NCI-H774 (cell line): ENCODE measurements at regions not wholly inside any gene's neighbourhood (a gene's known extent, or its start where the extent isn't known, plus 50 kb on each side); places are given as distances from the start of the nearest gene placed in this dataset.
"Not testable (repeated sequence)": the region's sequence is repeated elsewhere in the genome, so short reads cannot be mapped to it uniquely, and the experiment has no call there.

Source experiments
- DNase-seq: peaks from one replicate; lab custom pipeline; 2025; lab: John Stamatoyannopoulos, UW

DNA sequence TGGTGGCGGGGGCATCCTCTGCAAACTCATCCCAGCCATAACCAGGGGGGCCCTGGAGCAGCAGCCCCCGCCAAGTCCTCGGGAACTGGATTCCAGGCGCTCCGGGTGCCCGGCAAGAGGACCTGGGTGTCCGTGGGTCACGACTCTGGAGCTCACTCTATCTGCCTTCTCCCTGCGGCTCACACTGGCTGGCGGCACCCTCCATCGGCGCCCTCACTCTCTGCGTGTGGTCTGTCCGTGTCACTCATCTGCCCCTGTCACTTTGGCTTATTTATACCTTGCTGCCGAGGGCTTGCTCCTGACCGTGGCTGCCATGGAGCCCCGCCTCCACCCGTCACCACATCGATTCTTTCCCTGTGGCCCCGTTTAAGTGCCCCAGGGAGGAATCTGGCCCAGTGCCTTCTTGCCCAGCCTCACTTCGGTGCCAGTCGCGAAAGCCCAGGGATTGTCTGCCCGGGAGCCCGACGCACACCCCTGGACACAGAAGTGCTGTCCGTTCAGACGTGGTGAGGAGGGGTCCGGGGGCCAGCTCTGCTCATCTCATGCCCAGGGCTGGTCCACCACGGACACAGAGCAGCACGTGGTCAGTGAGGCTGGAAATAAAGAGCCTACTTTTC is 115.7 kb upstream of the ZNF469 start:
- DNase-seq: not testable (repeated sequence)

DNA sequence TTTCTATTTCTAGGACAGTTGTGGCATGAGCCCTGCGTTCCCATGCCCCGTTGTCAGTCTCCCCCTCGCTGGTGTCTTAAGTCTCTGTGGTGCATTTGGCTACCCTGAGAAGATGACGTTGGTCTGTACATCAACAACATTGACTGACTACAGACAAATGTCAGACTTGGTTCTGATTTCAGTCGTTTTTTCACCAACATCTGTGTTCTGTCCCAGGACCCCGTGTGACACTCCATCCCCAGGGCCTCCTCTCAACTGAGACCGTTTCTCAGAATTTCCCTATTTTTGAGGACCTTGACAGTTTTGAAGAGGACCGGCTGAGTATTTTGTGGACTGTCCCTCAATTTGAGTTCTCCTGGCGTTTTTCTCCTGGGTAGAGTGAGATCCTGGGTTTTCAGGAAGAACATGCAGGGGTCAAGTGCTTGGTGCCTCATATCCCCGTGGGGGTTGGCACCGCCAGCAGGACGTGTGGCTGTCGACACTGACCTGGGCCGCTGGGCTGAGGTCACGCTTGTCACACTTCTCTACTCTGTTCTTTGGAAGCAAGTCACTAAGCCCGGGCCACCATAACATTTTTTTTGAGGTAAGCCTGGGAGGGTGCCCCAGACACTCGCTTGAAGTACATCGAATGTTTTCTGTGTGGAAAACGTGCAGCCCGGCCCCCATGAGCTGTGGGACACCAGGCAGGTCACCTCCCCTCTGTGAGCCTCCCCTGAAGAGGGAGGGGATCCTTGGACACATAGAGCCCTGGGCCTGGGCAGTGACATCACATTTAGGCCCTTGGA is 114.4 kb upstream of the ZNF469 start:
- DNase-seq: not testable (repeated sequence)

DNA sequence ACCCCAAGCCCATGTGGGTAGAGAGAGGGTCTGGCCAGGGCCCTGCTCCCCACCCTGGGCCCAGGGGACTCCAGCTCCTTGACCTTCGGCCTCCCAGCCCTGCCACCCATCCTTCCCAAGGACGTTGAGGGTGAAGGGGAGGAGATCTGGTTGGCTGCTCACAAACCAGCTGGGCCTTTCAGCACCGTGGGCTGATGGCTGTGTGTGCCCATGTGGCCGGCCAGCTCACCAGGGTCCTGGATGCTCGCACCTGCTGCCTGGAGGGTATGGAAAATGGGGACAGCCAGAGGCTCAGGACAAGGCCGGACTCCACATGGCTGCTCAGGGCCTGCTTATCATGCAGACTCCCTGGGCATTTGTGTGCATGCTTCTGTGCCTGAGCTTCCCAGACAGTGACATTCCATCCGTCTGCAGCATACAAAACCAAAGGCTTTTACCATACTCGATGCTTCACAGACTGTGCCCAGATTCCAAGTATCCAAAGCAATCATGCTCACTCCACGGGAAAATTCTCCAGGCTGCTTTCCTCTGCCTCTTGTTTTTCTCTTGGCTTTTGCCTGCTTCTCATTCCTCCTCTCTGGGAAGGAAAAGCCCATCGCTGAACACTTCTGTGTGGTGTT is 112.5 kb upstream of the ZNF469 start:
- DNase-seq: not testable (repeated sequence)

- not testable (repeated sequence) for DNase-seq
Measured at GRCh38 chr16:88271296-88271695, 111.5 kb upstream of the ZNF469 start.

GRCh38 chr16:88271776-88272175 is 111.0 kb upstream of the ZNF469 start:
- DNase-seq: not testable (repeated sequence)

DNA sequence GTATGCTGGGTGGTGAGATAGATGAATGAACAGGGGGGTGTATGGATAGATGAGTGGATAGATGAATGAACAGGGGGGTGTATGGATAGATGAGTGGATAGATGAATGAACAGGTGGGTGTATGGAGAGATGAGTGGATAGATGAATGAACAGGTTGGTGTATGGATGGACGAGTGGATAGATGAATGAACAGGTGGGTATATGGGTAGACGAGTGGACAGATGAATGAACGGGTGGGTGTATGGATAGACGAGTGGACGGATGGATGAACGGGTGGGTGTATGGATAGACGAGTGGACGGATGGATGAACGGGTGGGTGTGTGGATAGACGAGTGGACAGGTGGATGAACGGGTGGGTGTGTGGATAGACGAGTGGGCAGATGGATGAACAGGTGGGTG is 110.3 kb upstream of the ZNF469 start:
- DNase-seq: not testable (repeated sequence)

- not testable (repeated sequence) for DNase-seq
Measured at GRCh38 chr16:88274126-88274750, 108.5 kb upstream of the ZNF469 start.

- DNase-seq: no peak
Measured at GRCh38 chr16:88274847-88275246, 107.9 kb upstream of the ZNF469 start.

DNA sequence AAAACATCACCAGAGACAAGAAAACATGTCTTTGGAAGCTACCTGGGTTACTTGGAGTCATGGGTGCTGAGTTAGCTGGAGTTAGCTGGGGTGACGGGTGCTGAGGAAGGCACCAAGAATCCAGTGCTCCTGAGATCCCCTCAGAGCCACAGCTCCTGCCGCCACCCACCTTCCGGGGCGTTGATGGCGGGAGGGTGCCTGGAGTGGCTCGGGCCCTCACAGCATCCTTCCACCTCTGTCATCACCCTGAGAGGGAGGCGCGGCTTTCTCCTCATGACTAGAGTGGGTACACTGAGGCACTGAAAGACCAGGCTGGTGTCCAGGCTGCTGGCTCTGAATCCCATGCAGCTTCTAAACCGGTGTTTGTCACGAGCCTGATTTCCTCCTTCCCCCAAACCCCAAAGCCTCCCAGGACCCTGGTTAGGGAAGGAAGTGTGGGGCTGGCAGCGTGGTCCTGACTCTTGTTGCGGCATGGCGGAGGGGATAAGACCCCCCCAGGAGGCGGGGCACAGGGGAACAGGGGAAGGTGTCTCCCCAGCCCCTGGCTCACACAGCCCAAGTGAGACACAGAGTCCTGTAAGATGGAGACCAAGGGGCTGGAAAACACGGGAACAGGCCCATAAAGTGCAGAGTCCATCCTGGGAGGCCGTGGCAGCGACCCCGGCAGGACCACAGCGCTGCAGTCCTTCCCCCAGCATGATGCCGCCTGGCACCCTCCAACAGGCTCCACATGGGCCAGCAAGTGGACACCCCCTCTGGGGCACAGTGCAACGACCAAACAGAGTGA is 107.2 kb upstream of the ZNF469 start:
- not testable (repeated sequence) for DNase-seq

DNA sequence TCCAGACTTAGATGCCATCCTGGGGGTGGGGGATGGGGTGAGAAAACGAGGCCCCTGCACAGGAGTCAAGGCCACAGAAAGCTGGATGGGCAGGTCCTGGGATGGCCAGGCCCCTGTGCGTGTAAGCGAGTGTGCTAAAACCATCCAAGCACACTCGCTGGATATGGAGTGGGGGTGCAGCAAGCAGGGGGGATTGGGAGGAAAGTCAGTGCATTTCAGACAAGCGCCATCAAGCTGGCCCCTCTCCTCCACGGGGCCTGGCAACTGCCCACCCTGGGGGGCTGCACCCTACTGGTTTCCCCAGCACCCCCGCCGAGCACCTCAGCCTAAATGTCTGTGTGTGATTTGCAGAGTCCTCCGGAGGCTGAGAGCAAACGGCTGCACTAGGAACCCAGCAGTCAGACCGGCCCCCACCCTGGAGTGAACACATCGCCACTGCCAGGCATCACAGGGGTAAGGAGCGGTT is 106.6 kb upstream of the ZNF469 start:
- not testable (repeated sequence) for DNase-seq

DNA sequence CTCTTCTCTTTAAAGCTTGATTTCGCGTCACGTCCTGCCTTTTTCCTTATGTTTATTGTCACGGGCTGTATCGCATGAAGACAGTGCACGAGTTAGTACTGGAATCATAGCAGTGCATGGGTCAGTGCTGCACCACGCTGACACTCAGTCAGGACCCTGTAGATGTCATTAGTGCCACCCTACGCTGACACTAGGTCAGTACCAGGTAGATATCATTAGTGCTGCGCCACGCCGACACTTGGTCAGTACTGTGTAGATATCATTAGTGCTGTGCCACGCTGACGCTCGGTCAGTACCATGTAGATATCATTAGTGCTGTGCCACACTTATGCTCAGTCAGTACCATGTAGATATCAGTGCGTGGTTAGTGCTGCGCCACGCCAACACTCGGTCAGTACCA is 106.2 kb upstream of the ZNF469 start:
- no peak for DNase-seq

GRCh38 chr16:88279998-88280397 is 102.8 kb upstream of the ZNF469 start:
- no peak for DNase-seq

DNA sequence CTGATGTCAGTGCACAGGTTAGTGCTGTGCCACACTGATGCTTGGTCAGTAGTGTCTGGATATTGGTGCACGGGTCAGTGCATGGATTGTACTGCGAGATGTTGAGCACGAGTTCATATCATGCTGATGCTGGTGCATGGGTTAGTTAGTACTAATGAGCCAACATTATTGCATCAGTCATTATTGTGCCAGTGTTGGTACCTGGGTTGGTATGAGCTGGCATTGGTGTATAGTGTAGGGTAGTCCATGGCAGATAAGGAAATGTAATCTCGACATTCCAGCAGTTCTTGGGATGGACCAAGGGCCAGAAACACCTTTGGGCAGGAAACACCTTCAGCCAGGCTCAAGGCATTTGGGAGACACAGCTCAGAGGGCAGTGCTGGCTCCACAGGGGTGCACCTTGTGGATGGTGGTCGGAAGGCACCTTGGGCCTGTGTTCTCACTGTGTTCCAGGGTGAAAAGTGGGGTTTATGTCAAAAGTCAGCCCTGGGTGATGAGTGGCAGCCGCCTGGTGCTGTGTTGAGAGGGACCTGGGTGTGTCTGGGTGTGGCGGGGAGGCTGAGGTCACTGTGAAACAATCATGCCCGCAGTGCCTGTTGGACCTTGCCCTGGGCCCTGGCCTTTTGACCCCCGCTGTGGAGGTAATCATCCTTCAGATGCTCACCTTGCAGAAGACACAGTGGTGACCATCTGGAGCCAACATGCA is 100.7 kb upstream of the ZNF469 start:
- no peak for DNase-seq

GRCh38 chr16:88282564-88283395 is 100.0 kb upstream of the ZNF469 start:
- DNase-seq: no peak

DNA sequence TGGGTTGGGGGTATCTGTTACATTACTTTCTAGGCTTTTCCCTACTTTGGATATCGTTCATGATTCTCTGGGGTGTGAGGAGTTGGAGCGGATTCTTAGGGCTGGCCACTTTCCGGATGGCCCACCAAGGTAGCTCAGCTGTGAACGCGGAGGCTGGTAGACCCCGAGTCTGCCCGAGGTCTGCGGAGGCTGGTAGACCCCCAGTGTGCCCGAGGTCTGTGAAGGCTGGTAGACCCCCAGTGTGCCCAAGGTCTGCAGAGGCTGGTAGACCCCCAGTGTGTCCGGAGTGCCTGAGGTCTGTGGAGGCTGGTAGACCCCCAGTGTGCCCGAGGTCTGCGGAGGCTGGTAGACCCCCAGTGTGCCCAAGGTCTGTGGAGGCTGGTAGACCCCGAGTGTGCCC is 99.2 kb upstream of the ZNF469 start:
- DNase-seq: no peak

DNA sequence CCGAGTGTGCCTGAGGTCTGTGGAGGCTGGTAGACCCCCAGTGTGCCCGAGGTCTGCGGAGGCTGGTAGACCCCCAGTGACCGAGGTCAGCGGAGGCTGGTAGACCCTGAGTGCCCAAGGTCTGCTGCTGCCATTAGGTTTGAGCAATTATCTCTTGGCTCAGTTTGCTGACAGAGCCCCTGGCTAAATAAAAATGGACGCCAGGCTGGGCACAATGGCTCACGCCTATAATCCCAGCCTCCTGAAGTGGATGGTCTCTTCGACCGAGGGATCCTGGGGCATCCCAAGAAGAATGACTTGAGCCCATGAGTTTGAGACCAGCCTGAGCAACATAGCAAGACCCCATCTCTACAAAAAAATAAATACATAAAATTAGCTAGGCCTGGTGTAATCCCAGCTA is 98.7 kb upstream of the ZNF469 start:
- no peak for DNase-seq

DNA sequence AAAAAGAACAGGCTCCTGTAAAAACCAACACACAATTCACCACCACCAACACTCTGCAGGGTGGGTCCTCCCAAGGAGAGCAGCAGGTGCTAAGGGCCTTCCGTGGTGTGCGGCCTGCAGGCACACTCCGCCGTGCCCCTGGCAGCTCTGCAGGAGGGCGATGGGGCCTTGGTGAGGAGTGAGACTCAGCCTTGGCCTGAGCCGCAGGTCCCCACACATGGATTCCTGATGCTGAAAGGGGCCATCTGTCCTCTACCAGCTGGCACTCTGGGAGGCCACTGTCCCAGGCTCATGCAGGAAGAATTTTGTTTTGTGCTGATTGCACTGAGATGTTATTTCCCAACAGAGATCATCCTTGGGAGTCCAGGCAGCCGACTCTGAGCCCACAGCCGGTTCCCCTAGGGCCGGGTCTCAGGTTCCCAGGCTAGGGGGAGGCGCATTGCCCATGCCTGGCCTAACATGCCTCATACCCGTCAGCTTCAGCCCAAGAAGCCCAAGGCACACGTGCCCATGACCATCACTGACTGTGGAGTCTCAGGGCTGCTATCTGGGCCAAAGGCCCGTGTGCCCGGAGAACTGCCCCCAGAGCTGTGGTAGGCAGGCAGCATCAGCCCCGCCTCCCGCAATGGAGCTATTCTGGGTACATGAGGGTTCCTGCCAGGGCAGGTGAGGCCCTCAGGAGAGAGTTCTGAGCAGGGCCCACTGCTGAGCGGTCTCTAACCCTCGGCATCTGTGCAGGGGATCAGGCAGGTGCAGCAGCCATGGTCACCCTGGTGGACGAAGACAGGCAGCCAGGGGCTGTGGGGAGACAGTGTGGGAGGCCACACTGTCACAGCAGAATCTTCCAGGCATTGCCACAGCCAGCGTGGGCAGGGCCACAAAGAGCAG is 97.9 kb upstream of the ZNF469 start:
- DNase-seq: no peak

GRCh38 chr16:88285514-88285822 is 97.3 kb upstream of the ZNF469 start:
- no peak for DNase-seq

GRCh38 chr16:88286301-88286923 is 96.3 kb upstream of the ZNF469 start:
- DNase-seq: no peak
